Tibial nerve (tissue), 4 donors: ENCODE measurements at regions not wholly inside any gene's neighbourhood (a gene's known extent, or its start where the extent isn't known, plus 50 kb on each side); places are given as distances from the start of the nearest gene placed in this dataset.

Source experiments
- DNase-seq, 2 donors: peaks; one replicate each; pipeline ENCODE4 v3.0.0-alpha.2; 2019; ENCODE audit warnings: low spot score in 2 of 2
- H3K27ac ChIP-seq, 4 donors: fragments of 200-600 bp; sonication (generic) in 3 of 4; one replicate each; pipeline ENCODE4 v1.5.1; 2017 to 2019; ENCODE audit warnings: mild to moderate bottlenecking in 1 of 4
- H3K27me3 ChIP-seq, 2 donors: fragments of 200-600 bp; sonication (generic) in 1 of 2; one replicate each; pipeline versions ENCODE4 v1.5.1 to v1.6.0; 2017 to 2019
- H3K36me3 ChIP-seq, 3 donors: fragments of 200-600 bp; sonication (generic); one replicate each; pipeline ENCODE4 v1.5.1; 2018 to 2019
- H3K4me1 ChIP-seq, 4 donors: fragments of 200-600 bp; sonication (generic) in 3 of 4; one replicate each; pipeline ENCODE4 v1.5.1; 2017 to 2019
- H3K4me3 ChIP-seq, 4 donors: fragments of 200-600 bp; sonication (generic) in 3 of 4; one replicate each; pipeline ENCODE4 v1.5.1; 2017 to 2019; ENCODE audit warnings: mild to moderate bottlenecking in 1 of 4, moderate library complexity in 1 of 4
- H3K9me3 ChIP-seq, 4 donors: fragments of 200-600 bp; sonication (generic) in 3 of 4; one replicate each; pipeline ENCODE4 v1.5.1; 2017 to 2019
- EP300 ChIP-seq, 2 donors: sonication (generic); formaldehyde crosslinking; IDR thresholded peaks; one replicate each; pipeline ENCODE4 v1.6.1; 2017; ENCODE audit warnings: antibody characterized with exemption in 2 of 2, mild to moderate bottlenecking in 1 of 2
- POLR2A ChIP-seq, 2 donors: fragments of 450-650 bp; IDR thresholded peaks; one replicate each; pipeline ENCODE4 v1.6.1; 2017; ENCODE audit warnings: antibody characterized with exemption in 2 of 2, mild to moderate bottlenecking in 2 of 2, moderate library complexity in 2 of 2
- WGBS, 2 donors: methylation state at CpG; one replicate each; pipeline ENCODE4 v1.1.5; 2018; 5-methylcytosine and 5-hydroxymethylcytosine counted together
- TF ChIP-seq, protein P1 (sequence below), 5 experiments: fragments of 200-600 bp in 3 of 5; fragments of 450-650 bp in 2 of 5; sonication (generic) in 3 of 5; IDR thresholded peaks; one replicate each; pipeline ENCODE4 v1.5.1; 2016 to 2019; ENCODE audit warnings: antibody characterized with exemption in 5 of 5, mild to moderate bottlenecking in 3 of 5, moderate library complexity in 2 of 5

GRCh38 chrX:35696760-35697234 is 101.3 kb upstream of the MAGEB16 start:
- H3K27ac ChIP-seq: no peak overlapping the region
- WGBS, 2 donors: 54 to 72% methylated on average over 2 of the region's 2 CpGs
- no peak for DNase-seq
- no peaks in the 10 kb centered on the region for H3K9me3 ChIP-seq
- TF ChIP-seq POLR2A (IDR thresholded peaks at IDR 0.05) (no peak), EP300 (IDR thresholded peaks at IDR 0.05) (no peak)
- TF ChIP-seq, protein P1, sequence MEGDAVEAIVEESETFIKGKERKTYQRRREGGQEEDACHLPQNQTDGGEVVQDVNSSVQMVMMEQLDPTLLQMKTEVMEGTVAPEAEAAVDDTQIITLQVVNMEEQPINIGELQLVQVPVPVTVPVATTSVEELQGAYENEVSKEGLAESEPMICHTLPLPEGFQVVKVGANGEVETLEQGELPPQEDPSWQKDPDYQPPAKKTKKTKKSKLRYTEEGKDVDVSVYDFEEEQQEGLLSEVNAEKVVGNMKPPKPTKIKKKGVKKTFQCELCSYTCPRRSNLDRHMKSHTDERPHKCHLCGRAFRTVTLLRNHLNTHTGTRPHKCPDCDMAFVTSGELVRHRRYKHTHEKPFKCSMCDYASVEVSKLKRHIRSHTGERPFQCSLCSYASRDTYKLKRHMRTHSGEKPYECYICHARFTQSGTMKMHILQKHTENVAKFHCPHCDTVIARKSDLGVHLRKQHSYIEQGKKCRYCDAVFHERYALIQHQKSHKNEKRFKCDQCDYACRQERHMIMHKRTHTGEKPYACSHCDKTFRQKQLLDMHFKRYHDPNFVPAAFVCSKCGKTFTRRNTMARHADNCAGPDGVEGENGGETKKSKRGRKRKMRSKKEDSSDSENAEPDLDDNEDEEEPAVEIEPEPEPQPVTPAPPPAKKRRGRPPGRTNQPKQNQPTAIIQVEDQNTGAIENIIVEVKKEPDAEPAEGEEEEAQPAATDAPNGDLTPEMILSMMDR (IDR thresholded peaks at IDR 0.05): no peak
- H3K4me3 ChIP-seq: no peak overlapping the region
- H3K36me3 ChIP-seq: no peaks in the 10 kb centered on the region
- no peaks in the 10 kb centered on the region for H3K27me3 ChIP-seq
- no peaks in the 10 kb centered on the region for H3K4me1 ChIP-seq

GRCh38 chrX:35699642-35700041 is 98.5 kb upstream of the MAGEB16 start:
- no peaks in the 10 kb centered on the region for H3K9me3 ChIP-seq
- no peaks in the 10 kb centered on the region for H3K4me1 ChIP-seq
- H3K27me3 ChIP-seq: no peaks in the 10 kb centered on the region
- DNase-seq: no peak
- no peaks in the 10 kb centered on the region for H3K36me3 ChIP-seq
- H3K4me3 ChIP-seq: no peak overlapping the region
- no peak overlapping the region for H3K27ac ChIP-seq
- WGBS, 2 donors: 61 to 64% methylated on average over 2 of the region's 2 CpGs
- TF ChIP-seq EP300 (IDR thresholded peaks at IDR 0.05): no peak
- TF ChIP-seq, protein P1 (IDR thresholded peaks at IDR 0.05): no peak

DNA sequence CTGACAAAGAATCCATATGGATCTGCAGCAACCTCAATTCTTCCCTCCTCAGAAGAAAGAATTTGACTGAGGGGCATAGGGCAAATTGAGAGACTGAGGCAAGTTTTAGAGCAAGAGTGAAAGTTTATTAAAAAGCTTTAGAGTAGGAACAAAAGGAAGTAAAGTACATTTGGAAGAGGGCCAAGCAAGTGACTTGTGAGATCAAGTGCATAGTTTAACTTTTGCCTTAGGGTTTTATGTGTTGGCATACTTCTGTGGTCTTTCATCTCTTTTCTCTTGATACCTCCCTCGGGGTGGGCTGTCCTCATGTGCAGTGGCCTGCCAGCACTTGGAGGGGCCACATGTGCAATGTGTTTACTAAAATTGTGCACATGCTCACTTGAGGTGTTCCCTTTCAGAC is 98.0 kb upstream of the MAGEB16 start:
- 29 to 36% methylated on average over 1 of the region's 1 CpG for WGBS, 2 donors

DNA sequence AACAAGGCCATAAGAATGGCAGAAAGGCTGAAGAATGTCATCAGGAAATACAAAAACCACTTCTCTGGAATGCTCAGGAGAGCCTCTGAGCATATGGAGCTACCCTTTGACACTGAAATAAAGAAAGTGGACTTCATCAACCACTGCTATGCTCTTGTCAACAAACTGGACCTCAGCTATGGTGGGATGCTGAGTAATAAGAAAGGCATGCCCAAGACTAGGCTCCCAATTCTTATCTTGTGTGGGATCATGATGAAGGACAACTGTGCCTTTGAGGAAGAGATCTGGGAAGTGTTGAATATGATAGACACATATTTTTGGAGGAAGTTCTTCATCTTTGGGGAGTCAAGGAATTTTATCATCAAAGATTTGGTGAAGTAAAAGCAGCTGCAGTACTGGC is 86.9 kb upstream of the MAGEB16 start:
- Histone ChIP-seq H3K4me3 (no peak overlapping the region), H3K27ac (no peak overlapping the region), H3K9me3 (no peaks in the 10 kb centered on the region), H3K36me3 (no peaks in the 10 kb centered on the region), H3K27me3 (no peaks in the 10 kb centered on the region), H3K4me1 (no peaks in the 10 kb centered on the region)
- no peak for DNase-seq
- TF ChIP-seq, protein P1 (IDR thresholded peaks at IDR 0.05): no peak
- no peak for TF ChIP-seq EP300 (IDR thresholded peaks at IDR 0.05)

More for the DNA sequence above, 98.0 kb upstream of the MAGEB16 start:
- TF ChIP-seq, protein P1 (IDR thresholded peaks at IDR 0.05): no peak
- no peak for TF ChIP-seq POLR2A (IDR thresholded peaks at IDR 0.05)
- H3K27me3 ChIP-seq: no peaks in the 10 kb centered on the region
- H3K4me3 ChIP-seq: no peak overlapping the region
- H3K9me3 ChIP-seq: no peaks in the 10 kb centered on the region
- no peak for DNase-seq
- H3K4me1 ChIP-seq: no peaks in the 10 kb centered on the region
- no peak overlapping the region for H3K27ac ChIP-seq
- H3K36me3 ChIP-seq: no peaks in the 10 kb centered on the region

GRCh38 chrX:35722128-35722527 is 76.0 kb upstream of the MAGEB16 start:
- Histone ChIP-seq H3K4me1 (no peaks in the 10 kb centered on the region), H3K27ac (no peak overlapping the region), H3K27me3 (no peaks in the 10 kb centered on the region), H3K36me3 (no peaks in the 10 kb centered on the region), H3K9me3 (no peaks in the 10 kb centered on the region), H3K4me3 (no peak overlapping the region)
- WGBS, 2 donors: 63 to 65% methylated on average over 5 of the region's 5 CpGs
- no peak for DNase-seq
- TF ChIP-seq EP300 (IDR thresholded peaks at IDR 0.05) (no peak), POLR2A (IDR thresholded peaks at IDR 0.05) (no peak)
- TF ChIP-seq, protein P1 (IDR thresholded peaks at IDR 0.05): no peak
